Umbilical cord (tissue), 1 donor: ENCODE measurements at regions not wholly inside any gene's neighbourhood (a gene's known extent, or its start where the extent isn't known, plus 50 kb on each side); places are given as distances from the start of the nearest gene placed in this dataset.
"Not testable (repeated sequence)": the region's sequence is repeated elsewhere in the genome, so short reads cannot be mapped to it uniquely, and the experiment has no call there.

Experiments used
- DNase-seq: peaks from one replicate; pipeline ENCODE4 v3.0.0-alpha.2; 2015; ENCODE audit warnings: low spot score

DNA sequence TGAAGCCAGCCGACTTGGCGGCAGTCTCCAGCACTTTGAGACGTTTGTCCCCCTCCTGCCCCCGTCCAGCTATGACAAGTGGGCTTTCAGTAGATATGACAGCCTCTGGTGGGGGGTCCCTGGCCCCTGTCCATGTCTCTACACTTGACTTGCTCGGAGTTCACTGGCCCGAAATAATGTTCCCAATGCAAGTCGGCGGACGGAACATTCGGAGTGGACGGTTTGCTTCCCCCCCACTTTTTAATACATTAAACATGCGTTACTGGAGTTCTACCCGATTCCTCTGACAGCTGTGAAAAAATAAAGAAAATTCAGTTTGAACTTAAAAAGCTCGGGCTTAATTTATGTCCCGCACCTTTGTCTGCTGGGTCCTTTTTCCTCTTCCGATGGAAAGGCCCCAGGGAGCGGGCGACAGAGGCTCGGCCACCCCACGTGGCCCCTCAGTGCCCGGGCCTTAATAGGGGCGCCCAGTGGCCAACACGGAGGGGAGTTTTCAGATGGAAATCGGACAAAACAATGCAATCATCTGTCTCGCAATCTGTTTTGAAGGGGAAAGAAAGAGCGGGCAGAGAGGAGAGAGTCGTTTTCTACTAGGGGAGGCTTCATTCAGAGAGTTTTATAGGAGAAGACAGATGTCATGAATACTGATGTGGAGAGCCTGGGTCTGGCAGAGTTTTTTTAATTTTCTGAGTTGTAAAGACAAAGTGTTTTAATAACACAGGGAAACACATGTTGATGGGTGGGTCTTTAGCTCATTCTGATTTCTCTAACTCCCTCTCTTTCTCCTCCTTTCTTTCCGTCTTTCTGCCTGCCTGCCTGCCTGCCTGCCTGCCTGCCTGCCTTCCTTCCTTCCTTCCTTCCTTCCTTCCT is 50.2 kb downstream of the SMIM38 start:
- no peak for DNase-seq

GRCh38 chr11:69206613-69206965 is 50.9 kb downstream of the SMIM38 start:
- not testable (repeated sequence) for DNase-seq

DNA sequence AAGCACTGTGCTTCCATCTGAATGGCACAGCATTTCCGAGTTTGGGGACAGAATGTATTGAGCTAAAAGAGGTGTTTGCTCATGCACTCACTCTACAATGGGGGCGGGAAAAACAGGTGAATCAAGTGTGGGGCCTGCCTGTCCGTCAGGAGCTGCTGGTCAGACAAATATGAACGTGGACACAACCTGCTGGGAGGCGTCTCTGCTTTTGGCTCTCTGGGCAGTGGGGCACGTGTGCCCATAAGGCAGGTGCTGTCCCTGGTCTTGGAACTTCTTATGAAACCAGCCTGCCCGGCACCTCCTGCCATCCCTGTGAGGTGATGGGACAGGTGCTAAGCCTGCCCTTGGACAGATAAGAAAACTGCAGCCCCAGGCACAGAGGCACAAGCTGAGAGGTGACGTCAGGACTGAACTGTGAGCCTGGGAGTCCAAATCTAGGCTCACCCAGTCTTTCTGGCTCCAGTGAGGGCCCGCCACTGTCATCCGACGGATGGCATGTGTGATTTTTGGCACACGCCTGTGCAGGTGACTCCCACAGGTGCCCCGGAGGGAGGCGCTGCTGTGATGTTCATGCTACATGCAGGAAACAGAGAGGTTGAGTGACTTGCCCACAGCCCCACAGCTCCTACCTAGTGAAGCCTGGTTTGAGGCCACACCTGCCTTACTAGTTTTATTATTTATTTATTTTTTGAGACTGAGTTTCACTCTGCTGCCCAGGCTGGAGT is 51.6 kb downstream of the SMIM38 start:
- no peak for DNase-seq

DNA sequence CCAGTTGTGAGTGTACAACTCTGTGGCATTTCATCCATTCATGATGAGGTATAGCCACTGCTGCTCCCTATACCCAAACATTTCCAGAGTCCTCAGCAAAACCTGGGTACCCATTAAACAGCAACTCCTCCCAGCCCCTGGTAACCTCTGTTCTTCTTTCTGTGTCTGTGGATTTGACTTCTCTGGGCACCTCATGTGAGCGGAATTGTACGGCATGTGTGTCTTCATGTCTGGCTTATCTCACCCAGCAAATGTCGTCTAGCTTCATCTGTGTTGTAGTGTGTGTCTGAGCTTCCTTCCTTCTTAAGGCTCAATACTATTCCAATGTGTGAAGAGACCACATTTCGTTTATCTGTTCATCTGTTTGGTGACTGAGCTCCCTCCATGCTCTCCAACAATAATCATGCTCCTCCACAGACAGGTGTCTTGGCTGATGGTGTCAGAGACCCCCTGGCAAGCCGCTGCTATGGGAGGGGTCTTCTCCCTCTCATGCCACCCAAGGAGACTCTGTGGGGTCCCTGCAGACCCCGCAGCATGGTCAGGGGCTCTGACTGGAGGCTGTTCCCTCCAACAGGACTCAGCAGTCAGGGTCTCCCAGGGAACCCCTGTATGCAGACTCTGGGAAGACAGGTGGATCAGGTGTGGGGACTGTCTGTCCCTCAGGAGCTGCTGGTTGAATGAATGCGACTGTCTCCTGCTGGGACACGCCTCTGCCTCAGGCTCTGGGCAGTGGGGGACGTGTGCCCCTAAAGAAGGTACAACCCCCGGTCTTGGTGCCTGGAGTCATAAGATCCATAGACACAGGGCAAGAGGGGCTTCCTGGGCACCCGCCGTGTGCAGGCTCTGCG is 52.7 kb downstream of the SMIM38 start:
- DNase-seq = no peak

DNA sequence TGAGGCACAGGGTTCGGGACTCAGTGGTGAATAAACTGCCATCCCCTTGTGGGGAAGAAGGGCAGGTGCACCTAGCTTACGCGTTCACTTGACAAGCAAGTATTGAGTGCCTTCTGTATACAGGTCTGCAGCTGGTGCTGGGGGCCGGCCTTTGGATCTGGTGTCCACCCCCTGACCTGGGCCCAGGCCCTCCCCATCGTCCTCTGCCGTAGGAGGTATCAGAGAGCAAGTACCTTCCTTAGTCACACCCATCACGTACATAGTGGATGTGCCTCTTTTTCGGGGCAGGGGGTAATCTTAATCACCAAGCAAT is 53.3 kb downstream of the SMIM38 start:
- DNase-seq = no peak

GRCh38 chr11:69209421-69210309 is 53.9 kb downstream of the SMIM38 start:
- DNase-seq = no peak

DNA sequence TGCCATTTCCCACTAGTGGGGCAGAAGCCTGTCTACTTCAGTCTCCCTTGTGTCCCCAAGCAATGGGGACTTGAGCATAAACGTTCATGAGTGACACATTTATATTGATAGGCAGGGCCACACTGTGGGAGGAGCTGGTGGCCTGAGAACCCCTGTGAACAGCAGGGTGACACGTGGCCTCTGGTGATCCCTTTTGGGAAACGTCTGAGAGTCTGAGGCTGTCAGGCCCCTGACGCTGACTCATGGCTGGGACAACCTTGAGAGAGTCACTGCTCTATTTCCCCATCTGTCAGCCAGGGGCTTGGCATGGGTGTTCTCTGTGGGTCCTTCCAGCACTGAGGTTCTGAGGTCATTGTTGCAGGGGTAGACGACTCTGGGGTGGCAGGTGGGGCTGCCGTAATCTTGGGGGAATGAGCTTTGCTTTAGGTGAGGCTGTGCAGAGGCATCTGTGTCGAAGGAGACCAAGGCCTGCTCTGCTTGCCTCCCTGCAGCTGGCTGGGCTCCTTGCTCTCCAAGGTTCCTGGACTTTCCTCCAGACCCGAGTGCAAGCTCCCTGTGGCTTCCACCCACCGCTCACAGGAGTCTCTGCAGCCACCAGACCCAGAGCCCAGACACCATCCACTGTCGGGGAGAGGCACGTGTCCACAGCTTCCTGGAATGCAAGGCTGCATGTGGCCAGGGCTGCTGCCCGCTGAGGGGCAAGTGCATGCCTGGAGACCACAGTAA is 54.7 kb downstream of the SMIM38 start:
- DNase-seq = no peak

DNA sequence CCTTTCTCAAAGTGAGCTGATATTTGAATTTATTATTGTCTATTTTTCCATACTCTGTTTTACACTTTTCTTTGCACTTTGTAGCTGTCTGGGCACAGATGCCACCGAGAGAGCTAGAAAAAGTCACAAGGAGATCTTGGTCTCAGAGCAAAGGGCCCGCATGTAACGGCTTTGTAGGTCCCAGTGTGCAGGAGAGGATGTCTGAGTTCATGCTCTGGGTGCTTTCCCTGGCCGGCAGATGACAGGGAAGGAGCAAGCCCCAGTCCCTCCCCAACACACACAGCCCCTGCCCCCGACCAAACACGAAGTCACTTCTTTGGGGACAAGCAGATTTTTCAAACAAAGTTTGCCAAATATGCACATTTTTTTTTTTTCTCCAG is 55.8 kb downstream of the SMIM38 start:
- DNase-seq = no peak

- DNase-seq = no peak
These were observed 56.4 kb downstream of the SMIM38 start for GRCh38 chr11:69211920-69212797.

DNA sequence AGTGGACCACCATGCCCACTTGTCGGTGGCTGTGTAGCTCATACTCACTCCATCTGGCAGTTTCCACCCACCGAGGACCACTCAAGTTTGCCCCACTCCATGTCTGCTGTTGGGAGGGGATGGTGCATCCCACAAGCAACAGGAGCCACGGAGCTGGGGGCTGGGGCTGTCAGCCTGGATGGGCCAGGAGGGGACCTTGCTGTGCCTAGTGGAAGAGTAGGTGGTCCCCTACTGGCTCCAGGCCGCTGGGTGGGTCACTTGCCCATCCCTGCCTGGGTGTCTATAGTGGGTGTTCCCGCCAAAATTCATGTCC is 57.0 kb downstream of the SMIM38 start:
- no peak for DNase-seq

- no peak for DNase-seq
These were observed 57.6 kb downstream of the SMIM38 start for GRCh38 chr11:69213316-69213715.

- DNase-seq = no peak
These were observed 58.2 kb downstream of the SMIM38 start for GRCh38 chr11:69213964-69214363.

DNA sequence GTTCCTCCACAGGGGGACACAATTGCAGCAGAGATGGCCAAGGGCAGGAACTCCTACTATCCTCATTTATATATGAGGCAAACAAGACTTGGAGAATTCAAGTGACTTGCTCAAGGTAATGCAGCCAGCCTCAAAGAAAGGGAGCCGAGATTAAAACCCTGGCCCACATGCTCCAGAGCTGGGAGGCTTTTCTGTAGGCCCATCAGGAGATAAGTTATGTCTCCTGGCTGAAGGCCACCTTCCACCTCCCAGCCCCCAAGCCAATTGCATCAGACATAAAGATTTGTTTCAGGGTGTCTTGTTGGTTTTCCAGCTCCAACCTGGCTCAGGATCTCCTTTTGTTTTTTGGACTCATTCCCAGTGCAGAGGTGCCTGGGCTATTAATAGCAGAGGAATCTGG is 59.5 kb downstream of the SMIM38 start:
- DNase-seq = no peak

DNA sequence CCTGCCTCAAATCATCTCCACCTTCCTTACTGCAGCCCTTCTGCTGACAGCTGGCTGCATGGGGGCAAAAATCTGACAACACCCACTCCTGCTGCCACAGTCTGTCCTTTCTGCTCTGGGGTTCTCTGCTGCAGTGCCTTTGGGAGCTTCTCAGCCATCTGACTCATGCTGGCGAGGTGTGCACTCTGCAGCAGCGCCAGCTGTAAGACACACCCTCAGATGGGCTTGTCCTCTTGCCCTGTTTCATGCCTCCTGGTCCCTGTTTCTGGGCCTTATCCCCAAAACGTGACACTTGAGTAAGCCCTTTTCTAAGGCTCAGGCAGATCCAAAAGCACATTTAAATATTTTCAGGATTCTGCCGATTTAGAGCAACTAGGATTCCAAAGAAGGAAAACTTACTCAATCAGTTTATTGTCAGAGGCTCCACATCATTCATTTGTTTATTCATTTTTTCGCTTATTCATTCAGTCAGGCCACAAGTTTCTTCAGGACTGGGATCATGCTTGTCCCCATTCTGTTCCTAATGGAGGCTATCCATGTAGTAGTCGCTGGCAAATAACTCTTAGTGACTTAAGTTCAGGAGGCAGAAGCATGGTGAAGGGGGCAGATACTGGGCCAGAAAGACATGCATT is 60.2 kb downstream of the SMIM38 start:
- peak; percentile 46 for DNase-seq

GRCh38 chr11:69216647-69217051 is 60.9 kb downstream of the SMIM38 start:
- DNase-seq = no peak

- DNase-seq = no peak
These were observed 61.8 kb downstream of the SMIM38 start for GRCh38 chr11:69217276-69218105.

DNA sequence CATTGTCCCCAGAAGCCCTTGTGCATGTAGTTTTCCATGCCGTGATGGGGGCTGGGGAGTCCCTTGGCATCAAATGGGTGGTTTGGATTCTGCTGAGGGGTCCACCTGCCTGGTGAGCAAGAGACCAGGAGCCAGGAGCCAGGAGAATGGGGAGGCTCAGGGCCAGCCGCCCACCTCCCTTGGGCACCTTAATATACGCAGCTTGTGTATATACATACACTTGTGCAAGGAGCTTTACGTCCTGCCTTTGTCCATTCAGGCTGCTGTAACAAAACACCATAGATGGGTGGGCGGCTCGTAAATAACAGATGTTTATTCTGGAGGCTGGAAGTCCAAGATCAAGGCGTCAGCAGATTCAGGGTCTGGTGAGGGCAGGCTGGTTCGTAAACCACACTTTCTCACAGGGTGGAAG is 62.5 kb downstream of the SMIM38 start:
- DNase-seq = no peak

DNA sequence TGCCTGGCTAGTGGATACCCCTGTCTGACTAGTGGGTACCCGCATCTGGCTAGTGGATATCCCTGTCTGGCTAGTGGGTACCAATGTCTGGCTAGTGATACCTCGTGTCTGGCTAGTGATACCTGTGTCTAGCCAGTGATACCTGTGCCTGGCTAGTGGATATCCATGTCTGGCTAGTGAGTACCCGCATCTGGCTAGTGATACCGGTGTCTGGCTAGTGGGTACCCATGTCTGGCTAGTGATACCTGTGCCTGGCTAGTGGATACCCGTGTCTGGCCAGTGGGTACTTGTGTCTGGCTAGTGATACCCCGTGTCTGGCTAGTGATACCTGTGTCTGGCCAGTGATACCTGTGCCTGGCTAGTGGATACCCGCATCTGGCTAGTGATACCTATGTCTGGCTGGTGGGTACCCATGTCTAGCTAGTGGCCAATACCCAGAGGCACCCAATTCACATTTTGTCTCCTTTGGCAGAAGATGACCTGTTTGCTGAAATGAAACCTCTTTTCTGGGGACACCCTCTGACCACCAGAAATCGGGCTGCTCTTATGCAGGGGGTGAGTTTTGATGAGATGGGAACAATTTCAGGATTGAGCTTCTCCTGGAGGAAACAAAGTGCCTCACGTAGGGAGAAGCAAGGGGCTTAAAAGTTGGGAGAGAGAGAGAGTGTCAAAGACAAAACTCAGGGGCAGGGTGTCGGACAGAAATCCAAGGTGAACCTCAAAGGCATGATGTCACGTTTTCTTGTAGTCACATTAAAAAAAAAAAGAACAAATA is 63.4 kb downstream of the SMIM38 start:
- DNase-seq = no peak
